Activated effector memory CD4-positive, alpha-beta T cell treated with Interleukin-2 at 50 U/mL for 16 hours (primary cell): ENCODE measurements at regions not wholly inside any gene's neighbourhood (a gene's known extent, or its start where the extent isn't known, plus 50 kb on each side); places are given as distances from the start of the nearest gene placed in this dataset.
"Not testable (repeated sequence)": the region's sequence is repeated elsewhere in the genome, so short reads cannot be mapped to it uniquely, and the experiment has no call there.

Experiments
- DNase-seq: peaks from one replicate; pipeline ENCODE4 v3.0.0-alpha.2; 2020

- DNase-seq, result no peak
These were observed 53.9 kb downstream of the BARX1 start for GRCh38 chr9:93900971-93901861.

DNA sequence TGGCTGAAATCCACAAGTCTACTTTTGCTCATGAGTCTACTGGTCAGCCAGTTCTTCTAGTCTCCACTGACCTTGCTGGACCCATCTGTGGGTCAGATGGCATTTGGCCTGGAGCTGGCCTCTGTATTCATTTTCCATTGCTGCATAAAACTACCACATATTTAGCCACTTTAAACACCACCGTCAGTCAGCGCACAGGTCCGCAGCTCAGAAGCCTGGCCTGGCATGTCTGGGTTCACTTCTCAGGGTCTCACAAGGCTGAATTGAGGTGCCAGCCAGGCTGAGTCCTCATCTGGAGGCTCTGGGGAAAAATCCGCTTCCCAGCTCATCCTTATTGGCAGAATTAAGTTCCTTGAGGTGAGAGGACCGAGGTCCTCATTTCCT is 54.7 kb downstream of the BARX1 start:
- no peak for DNase-seq

DNA sequence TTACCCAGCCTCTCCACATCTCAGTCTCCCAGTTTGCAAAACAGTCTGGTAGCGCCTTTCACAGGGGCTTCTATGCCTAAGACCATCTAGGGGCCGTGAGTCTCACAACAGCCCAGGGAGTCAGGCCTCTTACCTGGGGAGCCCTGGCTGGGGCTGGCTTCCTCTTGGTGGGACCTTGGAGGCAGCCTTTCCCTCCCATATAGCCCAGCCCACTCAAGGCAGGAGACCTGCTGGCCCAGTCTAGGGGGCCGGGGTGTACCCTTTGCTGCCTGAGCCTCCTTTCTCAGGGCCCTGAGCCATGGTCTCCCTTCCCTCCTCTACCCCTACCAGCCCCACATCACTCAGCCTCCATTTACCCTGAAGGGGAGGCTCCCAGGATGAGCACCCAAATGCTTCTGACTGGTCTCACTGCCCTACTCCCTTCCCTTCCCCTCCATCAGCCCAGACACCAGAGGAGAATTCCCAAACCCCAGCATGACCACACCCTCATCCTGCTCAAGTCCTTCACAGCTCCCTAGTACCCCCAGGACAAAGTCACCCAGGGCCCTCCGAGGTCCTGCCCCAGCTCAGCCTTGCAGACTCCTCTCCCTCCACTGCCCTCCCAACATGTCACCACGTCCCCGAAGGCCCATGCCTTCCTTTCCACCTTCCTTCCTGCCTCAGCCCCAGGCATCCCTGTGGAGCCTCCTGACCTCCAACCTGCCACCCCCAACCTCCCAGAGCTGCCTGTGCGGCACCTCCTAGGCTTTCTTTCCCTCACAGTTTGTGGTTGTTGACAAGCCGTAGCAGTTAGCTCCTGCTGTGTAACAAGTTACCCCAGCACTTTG is 55.3 kb downstream of the BARX1 start:
- DNase-seq, result no peak

DNA sequence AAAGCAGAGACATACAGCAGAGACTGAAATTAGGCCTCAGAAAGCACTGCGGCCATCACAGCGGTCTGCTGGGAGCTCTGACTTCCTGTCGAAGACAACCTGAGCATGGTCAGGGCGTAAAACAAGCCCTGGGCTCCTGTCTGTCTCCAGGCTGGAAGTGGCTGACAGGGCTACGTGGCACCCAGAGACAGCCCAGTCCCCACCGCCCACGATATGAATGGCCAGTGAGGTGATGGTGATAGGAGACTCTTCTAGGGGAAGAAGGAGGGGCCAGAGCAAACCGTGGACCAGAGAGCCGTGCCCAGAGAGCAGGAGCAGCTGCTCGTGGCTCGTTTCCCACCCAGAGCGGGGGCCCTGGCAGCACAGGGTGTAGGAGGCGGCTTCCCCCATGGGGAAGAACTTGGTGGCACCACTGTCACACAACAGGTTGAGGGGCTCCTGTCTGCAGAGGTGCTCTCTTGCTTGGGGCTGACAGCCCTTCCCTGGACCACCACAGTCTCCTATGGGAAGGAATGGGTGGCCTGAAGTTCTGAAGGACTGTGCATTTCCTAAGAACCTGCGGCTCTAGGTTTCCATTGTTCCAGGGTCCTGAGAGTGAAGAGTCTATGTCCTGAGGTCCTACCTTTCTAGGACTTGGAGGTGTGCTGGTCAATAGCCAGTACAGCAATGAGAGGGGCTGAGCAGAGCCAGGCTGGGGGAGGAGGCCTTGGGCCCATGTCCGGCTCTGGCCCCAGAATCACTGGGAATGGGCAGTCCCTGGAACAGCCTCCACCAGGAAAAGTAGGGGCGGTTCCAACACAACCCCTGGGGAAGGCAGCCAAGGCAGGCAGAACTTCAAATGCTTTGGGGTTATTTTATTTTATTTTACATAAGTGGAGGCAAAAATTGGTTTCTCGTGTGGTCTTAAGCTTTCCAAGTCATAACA is 56.4 kb downstream of the BARX1 start:
- DNase-seq, result no peak

- no peak for DNase-seq
These were observed 57.1 kb downstream of the BARX1 start for GRCh38 chr9:93898026-93898425.

GRCh38 chr9:93897075-93897970 is 57.8 kb downstream of the BARX1 start:
- no peak for DNase-seq

DNA sequence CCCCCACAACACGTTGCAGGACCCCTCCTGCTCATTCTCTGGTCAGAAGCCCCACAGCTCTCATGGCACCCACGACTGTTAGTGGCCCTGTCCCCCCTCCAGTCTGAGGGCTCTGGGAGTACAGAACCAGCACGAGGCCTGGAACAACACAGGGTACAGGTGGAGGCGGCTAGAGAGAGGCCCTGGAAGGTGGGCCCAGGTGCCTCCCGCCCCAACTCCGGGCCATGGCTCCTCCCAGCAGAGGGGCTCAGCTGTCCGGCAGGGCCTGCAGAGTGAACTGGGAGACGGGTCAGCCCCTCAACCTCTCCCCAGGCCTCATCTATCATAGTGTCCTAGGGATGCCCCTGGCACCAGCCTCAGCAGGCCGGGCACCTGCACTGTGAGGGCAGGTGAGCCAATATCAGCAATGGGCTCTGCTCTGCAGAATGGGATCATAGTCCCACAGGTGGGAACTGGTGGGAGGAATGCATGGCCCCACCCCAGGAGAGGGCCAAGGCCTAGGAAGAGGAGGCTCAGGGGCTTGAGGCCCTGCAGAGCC is 58.6 kb downstream of the BARX1 start:
- no peak for DNase-seq

GRCh38 chr9:93896093-93896492 is 59.1 kb downstream of the BARX1 start:
- DNase-seq, result no peak

GRCh38 chr9:93895535-93895934 is 59.6 kb downstream of the BARX1 start:
- no peak for DNase-seq

DNA sequence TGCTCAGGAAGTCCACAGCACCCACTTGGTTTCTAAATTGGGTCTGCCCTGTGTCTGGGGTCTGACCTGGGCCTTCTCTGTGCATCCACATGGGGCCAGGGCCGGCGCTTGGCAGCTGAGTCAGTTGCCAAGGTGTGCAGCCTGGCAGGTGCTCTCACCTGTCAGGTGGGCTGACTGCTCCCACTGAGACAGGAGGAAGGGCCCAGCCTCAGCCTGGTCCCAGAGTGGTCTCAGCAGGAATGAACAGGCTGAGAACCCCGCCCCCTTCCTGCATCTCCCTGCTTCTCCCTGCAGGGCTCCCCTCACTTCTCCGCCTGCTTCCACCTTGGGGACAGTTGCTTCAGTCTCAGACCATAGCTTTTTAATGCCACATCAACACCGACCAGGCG is 60.5 kb downstream of the BARX1 start:
- no peak for DNase-seq

DNA sequence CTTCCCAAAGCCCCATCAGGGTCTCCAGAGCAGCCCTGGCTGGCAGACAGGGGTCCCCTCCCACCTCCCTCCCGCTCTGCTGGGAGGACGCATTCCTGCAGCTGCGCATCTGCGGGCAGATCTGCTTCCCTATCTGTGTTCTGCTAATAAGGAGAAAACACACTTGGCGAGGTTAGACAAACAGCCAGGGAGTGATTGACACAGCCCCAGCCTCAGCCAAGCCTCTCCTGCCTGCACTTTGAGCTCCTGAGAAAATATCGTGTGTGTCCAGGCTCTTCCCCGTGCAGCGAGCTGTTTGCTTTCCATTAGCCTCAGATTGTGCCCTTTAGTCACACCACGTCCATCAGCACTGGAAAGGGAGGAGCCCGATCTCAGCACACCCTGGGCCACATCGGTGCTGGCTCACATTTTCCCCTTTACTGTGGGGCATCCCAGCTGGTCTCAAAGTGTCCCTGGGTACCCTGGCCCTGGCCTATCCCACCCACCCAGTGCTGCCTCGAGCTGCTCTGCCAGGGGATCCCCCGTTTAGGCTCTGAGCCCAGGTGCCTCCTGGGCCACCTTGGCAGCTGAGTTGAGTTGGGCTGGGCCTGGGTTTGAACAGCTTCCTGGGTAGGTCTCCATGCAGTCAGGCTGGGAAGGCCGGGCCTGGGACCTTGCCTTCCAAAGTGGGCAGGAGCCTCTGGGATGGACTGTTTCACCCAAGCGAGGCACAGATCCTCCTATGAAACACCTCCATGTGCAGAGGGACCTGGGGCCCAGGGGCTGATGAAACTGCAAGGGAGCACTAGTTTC is 61.1 kb downstream of the BARX1 start:
- no peak for DNase-seq

DNA sequence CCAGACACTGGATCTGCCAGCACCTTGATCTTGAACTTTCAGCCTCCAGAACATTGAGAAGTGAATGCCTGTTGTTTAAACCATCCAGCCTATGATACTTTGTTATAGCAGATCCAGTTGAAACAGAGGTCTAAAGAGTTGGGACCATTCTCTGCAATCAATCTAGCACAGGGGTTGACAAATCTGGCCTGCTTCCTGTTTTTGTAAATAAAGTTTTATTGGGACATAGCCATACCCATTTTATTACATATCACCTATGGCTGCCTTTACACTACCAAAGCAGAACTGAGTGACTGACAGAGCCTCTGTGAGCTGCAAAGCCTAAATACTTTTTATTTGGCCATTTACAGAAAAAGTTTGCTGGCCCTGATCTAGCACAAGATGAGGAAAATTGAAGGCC is 62.0 kb downstream of the BARX1 start:
- DNase-seq, result no peak

DNA sequence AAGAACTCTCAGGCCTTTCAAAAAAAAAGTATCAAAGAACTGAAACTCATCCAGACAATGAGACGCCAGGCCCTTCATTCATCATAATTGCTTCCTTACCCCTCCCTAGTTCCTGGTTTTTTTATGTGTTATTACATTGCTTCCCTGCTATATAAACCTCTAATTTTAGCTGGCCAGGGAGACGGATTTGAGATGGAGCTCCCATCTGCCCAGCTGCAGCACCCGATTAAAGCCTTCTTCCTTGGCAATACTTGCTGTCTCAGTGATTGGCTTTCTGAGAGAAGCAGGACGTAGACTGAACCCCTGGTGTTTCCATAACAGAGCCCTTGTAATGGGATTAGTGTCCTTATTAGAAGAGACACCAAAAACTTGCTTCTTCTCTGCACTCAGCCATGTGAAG is 62.4 kb downstream of the BARX1 start:
- DNase-seq, result no peak

DNA sequence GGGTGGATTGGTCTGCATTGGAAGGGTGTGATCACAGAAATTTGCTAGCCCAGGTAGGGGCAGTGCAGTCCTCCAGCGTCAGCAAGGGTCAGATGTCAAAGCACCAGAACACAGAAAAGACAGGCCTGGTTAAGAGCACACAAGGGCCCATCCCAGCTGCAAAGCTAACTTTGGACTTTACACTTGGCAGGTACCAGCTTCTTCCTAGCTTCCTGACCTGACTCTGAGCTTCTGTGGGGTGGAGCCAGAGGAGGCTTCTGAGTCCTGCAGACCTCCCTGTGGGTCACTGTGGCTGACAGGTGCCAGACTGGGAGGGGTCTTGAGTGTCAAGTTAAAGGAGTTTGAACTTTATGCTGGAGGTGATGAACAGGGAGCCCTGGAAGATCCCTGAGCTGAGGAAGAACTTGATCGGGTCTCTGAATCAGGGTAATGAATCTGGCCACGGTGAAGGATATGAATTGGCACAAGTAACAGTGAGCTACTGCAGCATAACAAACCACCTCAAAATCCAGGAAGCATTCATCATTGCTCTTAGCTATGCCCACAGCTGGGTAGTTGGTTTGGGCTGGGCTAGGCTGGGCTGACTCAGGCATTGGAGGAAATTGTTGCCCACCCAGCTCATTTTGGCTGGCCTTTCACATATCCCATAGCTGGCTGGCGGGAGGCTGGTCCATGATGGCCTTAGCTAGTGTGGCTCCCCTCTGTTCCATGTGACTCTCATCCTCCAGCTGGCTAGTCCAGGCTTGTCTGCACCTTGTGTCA is 63.4 kb downstream of the BARX1 start:
- DNase-seq, result no peak

- DNase-seq, result no peak
These were observed 64.1 kb downstream of the BARX1 start for GRCh38 chr9:93891050-93891449.

- no peak for DNase-seq
These were observed 64.7 kb downstream of the BARX1 start for GRCh38 chr9:93890436-93890935.

DNA sequence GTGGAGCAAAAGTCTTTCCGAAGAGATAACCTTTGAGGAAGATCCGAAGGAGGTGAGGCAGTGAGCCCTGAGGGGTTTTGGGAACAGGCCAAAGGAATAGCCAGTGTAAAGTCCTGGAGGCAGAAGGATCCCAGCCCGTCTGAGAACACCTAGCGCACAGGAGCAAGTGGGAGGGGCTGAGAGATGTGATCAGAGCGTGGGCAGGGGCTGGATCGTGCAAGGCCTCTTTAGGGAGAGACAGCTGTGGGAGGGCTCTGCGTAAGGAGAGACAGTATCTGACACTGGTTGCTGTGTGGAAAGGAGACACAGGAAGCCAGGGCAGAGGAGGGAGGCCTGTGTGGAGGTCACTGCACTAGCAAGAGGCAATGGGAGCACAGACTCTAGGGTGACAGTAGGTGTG is 68.2 kb downstream of the BARX1 start:
- DNase-seq, result no peak

DNA sequence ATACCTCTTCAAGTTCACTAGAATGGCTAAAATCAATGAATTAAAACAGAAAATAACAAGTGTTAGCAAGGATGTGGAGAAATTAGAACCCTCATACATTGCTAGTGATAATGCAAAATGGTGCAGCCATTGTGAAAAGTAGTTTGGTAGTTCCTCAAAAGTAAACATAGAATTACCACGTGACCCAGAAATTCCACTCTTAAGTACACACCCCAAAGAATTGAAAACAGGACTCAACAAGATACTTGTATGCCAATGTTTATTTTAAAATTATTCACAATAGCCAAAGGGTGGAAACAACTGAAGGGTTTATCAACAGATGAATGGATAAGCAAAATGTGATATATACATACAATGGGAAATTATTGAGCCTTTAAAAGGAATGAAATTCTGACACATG is 70.3 kb downstream of the BARX1 start:
- DNase-seq, result no peak

- DNase-seq, result not testable (repeated sequence)
These were observed 75.3 kb downstream of the BARX1 start for GRCh38 chr9:93879662-93880407.
